Panc1 (cell line): ENCODE measurements at regions not wholly inside any gene's neighbourhood (a gene's known extent, or its start where the extent isn't known, plus 50 kb on each side); places are given as distances from the start of the nearest gene placed in this dataset.

ENCODE experiments used
- ATAC-seq: fragments of 200-7000 bp; cut with Tn5 transposase; 2 replicates; pipeline ENCODE4 v1.9.1; 2020; ENCODE audit warnings: mild to moderate bottlenecking, moderate library complexity
- BruUV-seq: library from RNA; stranded (reverse); fragments of 400-500 nt; replicated peaks from 2 replicates; lab custom pipeline; 2021; lab: Mats Ljungman, UMichigan
- CTCF ChIA-PET: fragments of 300-600 bp; sonication (Branson Sonifier 250); formaldehyde crosslinking; loops from one replicate; lab custom pipeline; 2022; ENCODE audit warnings: antibody characterized with exemption; lab: Charles Lee
- POLR2A ChIA-PET: fragments of 300-600 bp; sonication (Branson Sonifier 250); formaldehyde crosslinking; loops from one replicate; lab custom pipeline; 2022; ENCODE audit warnings: antibody characterized with exemption; lab: Charles Lee
- DNase-seq: peaks from one replicate; pipeline ENCODE4 v3.0.0-alpha.2; 2010; ENCODE audit warnings: low read depth, low spot score
- H3K27ac ChIP-seq: 2 replicates; pipeline ENCODE4 v1.5.1; 2011; ENCODE audit warnings: mild to moderate bottlenecking, low read length, inconsistent platforms
- H3K27me3 ChIP-seq: fragments of 200-500 bp; sonication (Bioruptor generic); 2 replicates; pipeline ENCODE4 v1.6.0; 2014; ENCODE audit warnings: low read length, inconsistent platforms; ENCODE audit not compliant: control insufficient read depth, insufficient read depth
- H3K36me3 ChIP-seq: fragments of 200-500 bp; sonication (Bioruptor generic); 2 replicates; pipeline ENCODE4 v1.5.1; 2014; ENCODE audit warnings: inconsistent platforms, mild to moderate bottlenecking, low read length, moderate library complexity; ENCODE audit not compliant: control insufficient read depth, insufficient read depth
- H3K4me1 ChIP-seq: 2 replicates; pipeline ENCODE4 v1.5.1; 2011; ENCODE audit warnings: inconsistent platforms, mild to moderate bottlenecking, low read length, moderate library complexity; ENCODE audit not compliant: control insufficient read depth, insufficient read depth
- H3K4me3 ChIP-seq, 2 experiments: 2 replicates each; pipeline ENCODE4 v1.5.1; 2011 to 2012; ENCODE audit warnings: low read depth in 2 of 2, low read length in 2 of 2, mild to moderate bottlenecking in 2 of 2, inconsistent platforms in 1 of 2, moderate library complexity in 1 of 2
- H3K9me3 ChIP-seq: fragments of 200-500 bp; sonication (Bioruptor generic); 2 replicates; pipeline ENCODE4 v1.5.1; 2014; ENCODE audit warnings: low read depth, mild to moderate bottlenecking, inconsistent platforms, low read length, moderate library complexity; ENCODE audit not compliant: control insufficient read depth, insufficient read depth
- CTCF ChIP-seq: fragments of 450-650 bp; IDR thresholded peaks from 2 replicates; pipeline ENCODE4 v1.5.1; 2017; ENCODE audit warnings: mild to moderate bottlenecking
- POLR2AphosphoS5 ChIP-seq: IDR thresholded peaks from 2 replicates; pipeline ENCODE4 v1.6.1; 2012; ENCODE audit warnings: mild to moderate bottlenecking, low read depth, low read length, moderate library complexity
- REST ChIP-seq, 2 experiments: IDR thresholded peaks; 2 replicates each; pipeline ENCODE4 v1.6.1; 2011 to 2012; ENCODE audit warnings: low read depth in 2 of 2, control low read depth in 1 of 2, low read length in 1 of 2, mild to moderate bottlenecking in 1 of 2, moderate library complexity in 1 of 2; ENCODE audit not compliant: insufficient read depth in 1 of 2
- SIN3A ChIP-seq: IDR thresholded peaks from 2 replicates; pipeline ENCODE4 v1.6.1; 2012; ENCODE audit warnings: low read depth, mild to moderate bottlenecking, low read length, moderate library complexity, borderline replicate concordance; ENCODE audit not compliant: insufficient read depth
- TCF7L2 ChIP-seq: IDR thresholded peaks from 2 replicates; pipeline ENCODE4 v1.6.1; 2011; ENCODE audit warnings: mild to moderate bottlenecking, low read depth, low read length, inconsistent platforms
- in situ Hi-C: cut with HindIII; loops from 2 replicates; pipeline ENCODE4 v1.10.0; 2016; ENCODE audit warnings: low sequenced_read_pairs, low pct_unique_long_range_greater_than_20kb
- intact Hi-C: fragments of 100-400 bp; cut with micrococcal nuclease; formaldehyde crosslinking; loops from one replicate; pipeline ENCODE4 v1.10.0; 2022; ENCODE audit not compliant: unreplicated experiment

GRCh38 chr3:1532935-1533606, 440.2 kb downstream of the CNTN6 start:
- TF ChIP-seq CTCF (no peak), SIN3A (no peak), REST (IDR thresholded peaks at IDR 0.05; ENCODE audit: insufficient read depth in 1 of 2, low read depth in 2 of 2, low read length in 1 of 2) (no peak), POLR2AphosphoS5 (no peak), TCF7L2 (no peak)
- BruUV-seq: no TSS peak
- H3K4me1 ChIP-seq: no peaks in the 10 kb centered on the region
- no peaks in the 10 kb centered on the region for H3K36me3 ChIP-seq
- ATAC-seq (no peak), DNase-seq (no peak)
- no peaks in the 10 kb centered on the region for H3K9me3 ChIP-seq
- ChIA-PET POLR2A (no interaction called here), CTCF (no interaction called here)
- no peaks in the 10 kb centered on the region for H3K27me3 ChIP-seq
- no peak overlapping the region for H3K4me3 ChIP-seq
- intact Hi-C loops: no loop called here
- H3K27ac ChIP-seq: no peak overlapping the region
- in situ Hi-C loops: no loop called here

GRCh38 chr3:1533763-1534162, 440.9 kb downstream of the CNTN6 start:
- H3K27me3 ChIP-seq: no peaks in the 10 kb centered on the region
- no peak overlapping the region for H3K27ac ChIP-seq
- H3K36me3 ChIP-seq: no peaks in the 10 kb centered on the region
- ATAC-seq (no peak), DNase-seq (no peak)
- ChIA-PET POLR2A (no interaction called here), CTCF (no interaction called here)
- BruUV-seq: no TSS peak
- TF ChIP-seq SIN3A (no peak), TCF7L2 (no peak), CTCF (no peak), REST (IDR thresholded peaks at IDR 0.05; ENCODE audit: insufficient read depth in 1 of 2, low read depth in 2 of 2, low read length in 1 of 2) (no peak), POLR2AphosphoS5 (no peak)
- H3K4me3 ChIP-seq: no peak overlapping the region
- H3K9me3 ChIP-seq: no peaks in the 10 kb centered on the region
- intact Hi-C loops (no loop called here), in situ Hi-C loops (no loop called here)
- H3K4me1 ChIP-seq: no peaks in the 10 kb centered on the region
